ENCODE measurements at regions not wholly inside any gene's neighbourhood (a gene's known extent, or its start where the extent isn't known, plus 50 kb on each side); places are given as distances from the start of the nearest gene placed in this dataset.

- H3K36me3 Mint-ChIP-seq (ENCODE audit: low read depth), result no peaks in the 10 kb centered on the region
- H3K27me3 Mint-ChIP-seq (ENCODE audit: insufficient read depth), result no peaks in the 10 kb centered on the region
- H3K4me3 Mint-ChIP-seq, result no peak overlapping the region
- DNase-seq, result no peak
- H3K27ac Mint-ChIP-seq, result no peak overlapping the region
- H3K4me1 Mint-ChIP-seq (ENCODE audit: low read depth), result no peaks in the 10 kb centered on the region
- TF ChIP-seq CTCF (IDR thresholded peaks at IDR 0.05), result no peak
- H3K9me3 Mint-ChIP-seq, result no peaks in the 10 kb centered on the region
Observed at GRCh38 chr6:113805173-113805790, 51.9 kb upstream of the MARCKS start.

- H3K4me1 Mint-ChIP-seq (ENCODE audit: low read depth), result no peaks in the 10 kb centered on the region
- no peaks in the 10 kb centered on the region for H3K9me3 Mint-ChIP-seq
- TF ChIP-seq CTCF (IDR thresholded peaks at IDR 0.05), result no peak
- H3K36me3 Mint-ChIP-seq (ENCODE audit: low read depth), result no peaks in the 10 kb centered on the region
- H3K27ac Mint-ChIP-seq, result no peak overlapping the region
- DNase-seq, result no peak
- H3K27me3 Mint-ChIP-seq (ENCODE audit: insufficient read depth), result no peaks in the 10 kb centered on the region
- no peak overlapping the region for H3K4me3 Mint-ChIP-seq
Observed at GRCh38 chr6:113805811-113806495, 51.2 kb upstream of the MARCKS start.

Data from HFFc6 (cell line).